IPS DF 19.7 (cell line): ENCODE measurements at regions not wholly inside any gene's neighbourhood (a gene's known extent, or its start where the extent isn't known, plus 50 kb on each side); places are given as distances from the start of the nearest gene placed in this dataset.

Source experiments
- DNase-seq: peaks from one replicate; pipeline ENCODE4 v3.0.0-alpha.2; 2013; ENCODE audit warnings: low read depth, low spot score

GRCh38 chr10:60518745-60519144 lies 129.1 kb upstream of the ANK3 start:
- no peak for DNase-seq

GRCh38 chr10:60517805-60518204 lies 128.1 kb upstream of the ANK3 start:
- no peak for DNase-seq

- no peak for DNase-seq
These were observed 123.6 kb upstream of the ANK3 start for GRCh38 chr10:60513281-60513680.

- no peak for DNase-seq
These were observed 122.0 kb upstream of the ANK3 start for GRCh38 chr10:60511477-60512229.

GRCh38 chr10:60508831-60509230 lies 119.2 kb upstream of the ANK3 start:
- DNase-seq, result no peak

- DNase-seq, result no peak
These were observed 118.4 kb upstream of the ANK3 start for GRCh38 chr10:60508037-60508436.

GRCh38 chr10:60502621-60503020 lies 112.9 kb upstream of the ANK3 start:
- no peak for DNase-seq

- no peak for DNase-seq
These were observed 109.3 kb upstream of the ANK3 start for GRCh38 chr10:60498985-60499384.

GRCh38 chr10:60497364-60497763 lies 107.7 kb upstream of the ANK3 start:
- no peak for DNase-seq

- no peak for DNase-seq
These were observed 106.5 kb upstream of the ANK3 start for GRCh38 chr10:60496181-60496580.

GRCh38 chr10:60495338-60496055 lies 105.8 kb upstream of the ANK3 start:
- DNase-seq, result no peak

- DNase-seq, result no peak
These were observed 105.1 kb upstream of the ANK3 start for GRCh38 chr10:60494774-60495173.

- no peak for DNase-seq
These were observed 101.5 kb upstream of the ANK3 start for GRCh38 chr10:60491162-60491561.

GRCh38 chr10:60490013-60490412 lies 100.3 kb upstream of the ANK3 start:
- DNase-seq, result no peak

- no peak for DNase-seq
These were observed 98.5 kb upstream of the ANK3 start for GRCh38 chr10:60488111-60488669.

GRCh38 chr10:60487543-60487942 lies 97.9 kb upstream of the ANK3 start:
- no peak for DNase-seq

GRCh38 chr10:60485025-60485424 lies 95.3 kb upstream of the ANK3 start:
- no peak for DNase-seq

- no peak for DNase-seq
These were observed 91.3 kb upstream of the ANK3 start for GRCh38 chr10:60480865-60481563.

- DNase-seq, result no peak
These were observed 89.8 kb upstream of the ANK3 start for GRCh38 chr10:60479305-60480020.

- no peak for DNase-seq
These were observed 86.8 kb upstream of the ANK3 start for GRCh38 chr10:60476451-60476850.

GRCh38 chr10:60473557-60473956 lies 83.9 kb upstream of the ANK3 start:
- DNase-seq, result no peak

- no peak for DNase-seq
These were observed 80.4 kb upstream of the ANK3 start for GRCh38 chr10:60470091-60470490.
